Coronary artery (tissue), 2 donors: ENCODE measurements at regions not wholly inside any gene's neighbourhood (a gene's known extent, or its start where the extent isn't known, plus 50 kb on each side); places are given as distances from the start of the nearest gene placed in this dataset.

ENCODE experiments used
- DNase-seq: peaks from one replicate; pipeline ENCODE4 v3.0.0-alpha.2; 2017; ENCODE audit warnings: low spot score
- H3K27ac ChIP-seq, 2 donors: fragments of 200-600 bp; sonication (generic); one replicate each; pipeline ENCODE4 v1.5.1; 2016 to 2019
- H3K4me3 ChIP-seq: fragments of 200-600 bp; sonication (generic); 2 replicates; pipeline ENCODE4 v1.5.1; 2016; ENCODE audit warnings: mild to moderate bottlenecking, moderate library complexity
- TF ChIP-seq, protein P1 (sequence below): fragments of 200-600 bp; sonication (generic); IDR thresholded peaks from one replicate; pipeline ENCODE4 v1.5.1; 2019; ENCODE audit warnings: antibody characterized with exemption

DNA sequence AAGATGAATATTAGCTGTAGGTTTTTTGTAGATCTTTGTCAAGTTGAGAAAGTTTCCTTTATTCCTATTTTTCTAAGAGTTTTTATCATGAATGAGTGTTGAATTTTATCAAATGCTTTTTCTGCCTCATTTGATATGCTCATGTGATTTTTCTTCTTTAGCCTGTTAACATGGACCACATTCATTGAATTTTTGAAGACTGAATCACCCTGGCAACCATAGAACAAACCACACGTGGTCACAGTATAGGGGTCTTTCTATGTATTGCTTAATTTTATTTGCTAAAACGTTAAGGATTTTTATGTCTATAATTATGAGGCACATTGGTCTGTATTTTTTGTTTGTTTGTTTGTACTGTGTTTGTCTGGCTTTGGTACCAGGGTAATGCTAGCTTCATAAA, 201.7 kb upstream of the CWC22 start:
- no peak for DNase-seq
- Histone ChIP-seq H3K27ac (no peak overlapping the region), H3K4me3 (no peak overlapping the region)
- TF ChIP-seq, protein P1, sequence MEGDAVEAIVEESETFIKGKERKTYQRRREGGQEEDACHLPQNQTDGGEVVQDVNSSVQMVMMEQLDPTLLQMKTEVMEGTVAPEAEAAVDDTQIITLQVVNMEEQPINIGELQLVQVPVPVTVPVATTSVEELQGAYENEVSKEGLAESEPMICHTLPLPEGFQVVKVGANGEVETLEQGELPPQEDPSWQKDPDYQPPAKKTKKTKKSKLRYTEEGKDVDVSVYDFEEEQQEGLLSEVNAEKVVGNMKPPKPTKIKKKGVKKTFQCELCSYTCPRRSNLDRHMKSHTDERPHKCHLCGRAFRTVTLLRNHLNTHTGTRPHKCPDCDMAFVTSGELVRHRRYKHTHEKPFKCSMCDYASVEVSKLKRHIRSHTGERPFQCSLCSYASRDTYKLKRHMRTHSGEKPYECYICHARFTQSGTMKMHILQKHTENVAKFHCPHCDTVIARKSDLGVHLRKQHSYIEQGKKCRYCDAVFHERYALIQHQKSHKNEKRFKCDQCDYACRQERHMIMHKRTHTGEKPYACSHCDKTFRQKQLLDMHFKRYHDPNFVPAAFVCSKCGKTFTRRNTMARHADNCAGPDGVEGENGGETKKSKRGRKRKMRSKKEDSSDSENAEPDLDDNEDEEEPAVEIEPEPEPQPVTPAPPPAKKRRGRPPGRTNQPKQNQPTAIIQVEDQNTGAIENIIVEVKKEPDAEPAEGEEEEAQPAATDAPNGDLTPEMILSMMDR: no peak

DNA sequence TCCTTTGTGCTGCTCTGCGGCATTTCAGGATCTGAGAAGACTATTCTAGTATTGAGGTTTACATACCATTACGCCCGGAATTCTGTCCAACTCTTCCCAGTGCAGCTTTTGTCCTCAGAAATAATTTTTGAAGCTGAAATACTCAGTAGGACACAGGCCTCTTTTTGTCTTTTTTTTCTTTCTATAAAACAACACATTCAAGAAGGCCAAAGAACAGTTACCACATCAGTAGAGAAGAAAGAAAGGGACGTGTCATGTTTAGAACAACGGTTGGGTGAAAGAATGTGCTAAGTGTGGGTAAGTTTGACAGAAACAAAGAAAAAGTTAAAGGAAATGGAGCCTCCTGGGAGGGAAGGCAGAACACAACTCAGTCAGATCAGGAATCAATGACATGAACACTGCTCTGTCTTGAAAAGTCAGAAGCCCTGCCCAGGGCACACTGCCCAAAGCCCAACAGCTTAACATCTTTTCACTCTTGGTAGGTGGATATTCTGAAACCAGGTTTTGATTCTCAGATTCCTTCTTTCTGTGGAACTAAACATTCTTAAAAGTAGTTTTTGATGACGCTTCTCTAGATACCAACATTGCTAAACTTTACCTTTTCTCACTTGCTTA, 198.6 kb upstream of the CWC22 start:
- Histone ChIP-seq H3K27ac (no peak overlapping the region), H3K4me3 (no peak overlapping the region)
- DNase-seq: no peak
- TF ChIP-seq, protein P1: no peak

DNA sequence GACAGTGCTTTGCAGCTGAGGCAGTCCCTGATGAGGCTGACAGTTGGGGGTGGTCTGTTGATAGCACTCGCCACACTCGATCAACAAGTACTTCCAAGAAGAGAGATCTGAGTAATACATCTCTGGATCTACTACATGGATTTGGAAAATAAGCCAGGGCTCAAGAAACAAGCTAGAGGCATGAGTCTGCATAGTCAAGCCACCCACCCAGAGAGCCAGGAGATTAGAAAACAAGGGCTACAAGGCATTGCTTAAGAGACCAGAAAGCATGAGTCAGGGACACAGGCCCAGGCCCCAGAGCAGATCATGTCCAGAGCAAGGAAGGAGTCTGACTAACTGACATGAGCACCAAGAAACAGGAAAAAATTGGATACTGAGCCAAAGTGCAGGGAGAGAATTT, 196.9 kb upstream of the CWC22 start:
- DNase-seq: no peak
- H3K27ac ChIP-seq: peak overlapping the region in 1 of 2 donors; percentile 57
- TF ChIP-seq, protein P1: no peak
- H3K4me3 ChIP-seq: no peak overlapping the region

DNA sequence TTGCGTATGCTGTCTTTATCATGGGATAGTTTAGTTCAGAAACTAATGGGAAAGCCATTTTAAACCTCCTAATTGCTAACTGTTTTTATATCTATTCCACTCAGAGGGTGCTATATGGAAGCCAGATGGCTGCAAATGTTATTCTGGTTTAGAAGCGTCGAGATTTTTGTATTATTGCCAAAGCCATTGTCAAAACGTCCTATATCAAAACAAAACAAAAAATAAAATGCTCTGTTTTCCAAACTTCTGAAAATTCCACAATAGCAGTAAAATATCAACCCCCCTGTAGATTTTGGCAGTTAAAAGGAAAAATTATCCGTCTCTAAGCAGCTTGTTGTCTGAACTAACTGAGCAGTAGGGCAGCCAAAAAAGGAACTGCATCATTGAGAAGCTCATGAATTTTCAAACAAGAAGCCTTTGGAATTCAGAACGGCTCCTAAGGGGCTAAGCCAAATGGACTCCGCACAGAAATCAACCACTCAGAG, 195.4 kb upstream of the CWC22 start:
- DNase-seq: no peak
- Histone ChIP-seq H3K27ac (no peak overlapping the region), H3K4me3 (no peak overlapping the region)
- TF ChIP-seq, protein P1: no peak

DNA sequence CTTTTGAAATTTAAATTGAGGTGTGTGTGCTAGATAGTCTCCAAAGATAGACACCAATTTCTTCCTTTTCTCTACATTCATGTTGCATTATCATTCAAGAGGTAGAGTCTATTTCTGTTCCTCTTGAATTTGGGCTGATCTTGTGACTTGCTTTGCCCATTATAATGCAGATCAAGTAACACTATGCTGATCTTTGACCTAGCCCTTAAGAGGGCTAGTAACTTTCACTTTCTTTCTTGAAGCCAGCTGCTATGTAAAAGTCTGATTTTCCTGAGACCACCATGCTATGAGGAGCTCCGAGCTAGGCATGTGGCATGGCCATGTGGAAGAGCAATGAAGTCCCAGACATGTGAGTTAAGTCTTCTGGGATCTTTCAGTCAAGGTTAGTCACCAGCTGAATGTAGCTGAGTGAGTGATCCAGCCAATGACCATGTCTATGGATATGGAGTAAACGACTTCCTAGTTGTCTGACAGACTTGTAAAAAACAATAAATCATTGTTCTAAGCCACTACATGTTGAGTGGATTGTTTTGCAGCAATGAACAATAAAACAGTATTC, 189.4 kb upstream of the CWC22 start:
- Histone ChIP-seq H3K4me3 (no peak overlapping the region), H3K27ac (no peak overlapping the region)
- DNase-seq: no peak
- TF ChIP-seq, protein P1: no peak

DNA sequence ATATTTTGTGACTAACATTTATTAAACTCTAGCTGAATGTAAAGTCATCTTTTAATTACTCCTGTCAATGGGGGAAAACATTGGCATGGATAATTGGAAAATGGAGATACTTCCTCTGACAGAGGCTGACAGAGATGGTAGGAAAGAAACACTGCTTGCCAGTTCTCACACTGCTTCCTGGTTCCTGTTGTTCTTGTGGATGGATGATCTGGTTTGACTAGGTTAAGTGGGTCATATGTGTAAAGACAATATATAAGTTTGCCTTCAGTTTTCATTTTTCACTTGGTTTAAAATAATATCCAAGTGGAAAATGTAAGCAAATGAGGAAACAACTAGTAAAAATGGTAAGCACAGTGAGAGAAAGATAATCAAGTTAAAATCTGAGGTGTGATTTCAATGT, 188.8 kb upstream of the CWC22 start:
- Histone ChIP-seq H3K27ac (no peak overlapping the region), H3K4me3 (no peak overlapping the region)
- TF ChIP-seq, protein P1: no peak
- DNase-seq: no peak
